RWPE2 (cell line): ENCODE measurements at regions not wholly inside any gene's neighbourhood (a gene's known extent, or its start where the extent isn't known, plus 50 kb on each side); places are given as distances from the start of the nearest gene placed in this dataset.

Source experiments
- ATAC-seq: fragments of 200-7000 bp; cut with Tn5 transposase; 3 replicates; pipeline ENCODE4 v1.9.1; 2021; ENCODE audit warnings: low read depth
- DNase-seq: peaks from one replicate; pipeline ENCODE4 v3.0.0-alpha.2; 2020; ENCODE audit warnings: low spot score
- H3K27ac ChIP-seq: fragments of 450-650 bp; 2 replicates; pipeline ENCODE4 v1.5.1; 2017; ENCODE audit warnings: mild to moderate bottlenecking; ENCODE audit not compliant: poor library complexity, severe bottlenecking
- H3K27me3 ChIP-seq: fragments of 250-450 bp; sonication (Bioruptor Pico); 2 replicates; pipeline ENCODE4 v1.5.1; 2021; ENCODE audit warnings: mild to moderate bottlenecking, moderate library complexity; ENCODE audit not compliant: insufficient read depth, poor library complexity, severe bottlenecking
- H3K36me3 ChIP-seq: fragments of 250-450 bp; sonication (Bioruptor Pico); 2 replicates; pipeline ENCODE4 v1.5.1; 2020; ENCODE audit warnings: low read depth, mild to moderate bottlenecking, moderate library complexity
- H3K4me1 ChIP-seq: fragments of 250-450 bp; sonication (Bioruptor Pico); 2 replicates; pipeline ENCODE4 v1.5.1; 2021; ENCODE audit warnings: mild to moderate bottlenecking, moderate library complexity; ENCODE audit not compliant: insufficient read depth, poor library complexity, severe bottlenecking
- H3K4me3 ChIP-seq: fragments of 250-450 bp; sonication (Bioruptor Pico); 2 replicates; pipeline ENCODE4 v1.5.1; 2021; ENCODE audit warnings: mild to moderate bottlenecking, moderate library complexity; ENCODE audit not compliant: severe bottlenecking
- H3K9me3 ChIP-seq: fragments of 250-450 bp; sonication (Bioruptor Pico); 2 replicates; pipeline ENCODE4 v1.5.1; 2021; ENCODE audit warnings: mild to moderate bottlenecking, moderate library complexity; ENCODE audit not compliant: severe bottlenecking
- TF ChIP-seq, protein P1 (sequence below): fragments of 450-650 bp; IDR thresholded peaks from one replicate; pipeline ENCODE4 v1.5.1; 2017; ENCODE audit warnings: mild to moderate bottlenecking, moderate library complexity; ENCODE audit not compliant: poor library complexity, severe bottlenecking

DNA sequence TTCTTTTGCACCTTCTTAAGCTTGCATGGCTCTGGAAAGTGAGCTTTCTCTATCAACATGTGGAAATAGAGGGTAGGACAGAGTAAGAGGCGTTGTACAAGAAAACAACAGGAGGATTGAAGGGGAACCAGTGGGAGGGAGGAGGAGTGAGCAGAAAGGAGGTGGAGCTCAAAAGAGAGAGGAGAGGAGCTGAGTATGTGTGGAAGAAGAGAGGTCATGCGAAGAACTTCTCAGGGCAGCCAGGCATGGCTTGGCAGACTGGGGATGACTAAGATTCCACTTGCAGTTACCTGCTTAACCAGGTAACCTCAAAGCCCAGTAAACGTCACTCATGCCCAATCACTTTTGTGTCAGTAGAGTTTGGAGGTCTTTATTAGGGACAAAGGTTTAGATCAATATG, 105.1 kb downstream of the BCL2L11 start:
- Histone ChIP-seq H3K9me3 (no peaks in the 10 kb centered on the region), H3K4me3 (no peak overlapping the region), H3K27me3 (no peaks in the 10 kb centered on the region), H3K27ac (no peak overlapping the region), H3K36me3 (no peaks in the 10 kb centered on the region), H3K4me1 (peaks cover 16% of the 10 kb centered on the region)
- ATAC-seq, result no peak
- TF ChIP-seq, protein P1, sequence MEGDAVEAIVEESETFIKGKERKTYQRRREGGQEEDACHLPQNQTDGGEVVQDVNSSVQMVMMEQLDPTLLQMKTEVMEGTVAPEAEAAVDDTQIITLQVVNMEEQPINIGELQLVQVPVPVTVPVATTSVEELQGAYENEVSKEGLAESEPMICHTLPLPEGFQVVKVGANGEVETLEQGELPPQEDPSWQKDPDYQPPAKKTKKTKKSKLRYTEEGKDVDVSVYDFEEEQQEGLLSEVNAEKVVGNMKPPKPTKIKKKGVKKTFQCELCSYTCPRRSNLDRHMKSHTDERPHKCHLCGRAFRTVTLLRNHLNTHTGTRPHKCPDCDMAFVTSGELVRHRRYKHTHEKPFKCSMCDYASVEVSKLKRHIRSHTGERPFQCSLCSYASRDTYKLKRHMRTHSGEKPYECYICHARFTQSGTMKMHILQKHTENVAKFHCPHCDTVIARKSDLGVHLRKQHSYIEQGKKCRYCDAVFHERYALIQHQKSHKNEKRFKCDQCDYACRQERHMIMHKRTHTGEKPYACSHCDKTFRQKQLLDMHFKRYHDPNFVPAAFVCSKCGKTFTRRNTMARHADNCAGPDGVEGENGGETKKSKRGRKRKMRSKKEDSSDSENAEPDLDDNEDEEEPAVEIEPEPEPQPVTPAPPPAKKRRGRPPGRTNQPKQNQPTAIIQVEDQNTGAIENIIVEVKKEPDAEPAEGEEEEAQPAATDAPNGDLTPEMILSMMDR, result no peak
- no peak for DNase-seq

DNA sequence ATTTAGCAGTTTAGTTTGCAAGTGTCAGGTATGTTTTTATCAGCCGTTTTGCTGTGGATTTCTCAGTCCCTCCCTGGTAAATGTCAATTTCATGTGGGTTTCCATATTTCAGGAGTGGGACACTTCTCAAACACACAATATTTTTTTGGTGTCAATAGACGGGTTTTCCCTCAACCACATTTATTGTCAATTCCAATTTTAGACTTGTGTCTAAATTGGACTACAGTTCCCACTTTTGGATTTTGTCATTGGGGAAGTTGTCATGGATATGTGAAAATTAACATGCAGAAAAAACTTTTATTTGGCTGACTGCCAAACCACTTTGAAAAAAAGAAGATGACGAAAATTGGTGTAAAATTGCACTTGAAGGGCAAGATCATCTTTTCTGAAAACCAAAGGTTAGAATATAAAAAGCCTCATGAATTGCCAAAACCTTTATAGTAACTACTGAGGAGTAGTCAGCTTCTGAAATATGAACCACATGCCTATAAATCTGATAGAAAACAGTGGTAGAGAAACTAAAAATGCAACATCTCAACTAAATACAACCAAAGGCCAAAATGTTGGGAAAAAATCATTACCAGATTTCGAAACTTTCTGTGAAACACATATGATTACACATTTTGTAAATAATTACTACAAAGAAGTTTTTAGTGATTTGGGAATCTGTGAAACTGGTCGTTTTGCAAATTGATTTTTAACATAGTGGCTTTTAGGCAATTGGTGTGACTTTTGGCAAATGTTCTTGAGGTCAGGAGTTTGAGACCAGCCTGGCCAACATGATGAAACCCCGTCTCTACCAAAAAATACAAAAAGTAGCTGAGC, 106.4 kb downstream of the BCL2L11 start:
- H3K27me3 ChIP-seq, result no peaks in the 10 kb centered on the region
- H3K27ac ChIP-seq, result peak overlapping the region; percentile 15
- DNase-seq (no peak), ATAC-seq (no peak)
- TF ChIP-seq, protein P1, result no peak
- no peaks in the 10 kb centered on the region for H3K9me3 ChIP-seq
- H3K4me3 ChIP-seq, result no peak overlapping the region
- no peaks in the 10 kb centered on the region for H3K36me3 ChIP-seq
- peaks cover 16% of the 10 kb centered on the region for H3K4me1 ChIP-seq

- DNase-seq (no peak), ATAC-seq (peak; percentile 92)
- Histone ChIP-seq H3K36me3 (no peaks in the 10 kb centered on the region), H3K27me3 (no peaks in the 10 kb centered on the region), H3K27ac (peak overlapping the region; percentile 15), H3K9me3 (no peaks in the 10 kb centered on the region), H3K4me1 (peaks cover 16% of the 10 kb centered on the region), H3K4me3 (no peak overlapping the region)
- TF ChIP-seq, protein P1, result no peak
Observed at GRCh38 chr2:111227716-111228141, 107.0 kb downstream of the BCL2L11 start.

DNA sequence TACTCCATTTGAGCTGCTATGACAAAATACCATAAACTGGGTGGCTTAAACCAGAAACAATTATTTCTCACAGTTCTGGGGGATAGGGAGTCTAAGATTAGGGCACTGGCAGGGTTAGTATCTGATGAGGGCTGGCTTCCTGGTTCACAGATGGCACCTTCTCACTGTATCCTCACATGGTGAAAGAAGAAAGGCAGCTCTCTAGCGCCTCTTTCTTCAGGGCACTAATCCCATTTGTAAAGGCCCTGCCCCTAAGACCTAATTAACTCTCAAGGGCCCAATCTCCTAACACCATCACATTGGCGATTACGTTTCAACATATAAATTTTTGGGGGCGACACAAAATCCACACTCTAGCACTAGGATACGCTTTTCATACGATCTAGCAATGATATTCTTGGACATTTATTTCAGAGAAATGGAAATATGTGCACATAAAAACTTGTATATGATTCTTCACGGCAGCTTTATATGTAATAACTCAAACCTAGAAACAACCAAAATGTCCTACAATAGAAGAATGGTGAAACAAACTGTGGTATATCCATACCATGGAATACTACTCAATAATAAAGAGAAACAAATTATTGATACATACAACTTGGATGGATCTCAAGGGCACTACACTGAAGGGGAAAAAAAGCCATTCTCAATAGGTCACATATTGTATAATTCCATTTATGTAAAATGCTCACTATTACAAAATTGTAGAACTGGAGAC, 111.0 kb downstream of the BCL2L11 start:
- H3K4me3 ChIP-seq, result no peak overlapping the region
- DNase-seq, result no peak
- no peaks in the 10 kb centered on the region for H3K36me3 ChIP-seq
- no peak overlapping the region for H3K27ac ChIP-seq
- H3K9me3 ChIP-seq, result no peaks in the 10 kb centered on the region
- no peak for ATAC-seq
- TF ChIP-seq, protein P1, result no peak
- peaks cover 30% of the 10 kb centered on the region for H3K4me1 ChIP-seq
- H3K27me3 ChIP-seq, result no peaks in the 10 kb centered on the region
